H9 (cell line): ENCODE measurements at regions not wholly inside any gene's neighbourhood (a gene's known extent, or its start where the extent isn't known, plus 50 kb on each side); places are given as distances from the start of the nearest gene placed in this dataset.

Experiments used
- DNase-seq: peaks from one replicate; pipeline ENCODE4 v3.0.0-alpha.2; 2017
- H2AFZ ChIP-seq: one replicate; pipeline ENCODE4 v1.6.1; 2013; ENCODE audit warnings: mild to moderate bottlenecking, low read length, control low read depth, moderate library complexity
- H2AK5ac ChIP-seq: 2 replicates; pipeline ENCODE4 v1.6.1; 2013; ENCODE audit warnings: low read length, control low read depth, mixed read lengths; ENCODE audit not compliant: insufficient read length
- H2BK120ac ChIP-seq: one replicate; pipeline ENCODE4 v1.6.1; 2013; ENCODE audit warnings: low read depth, mild to moderate bottlenecking, low read length, control low read depth, inconsistent platforms; ENCODE audit not compliant: poor library complexity, severe bottlenecking
- H2BK12ac ChIP-seq: 2 replicates; pipeline ENCODE4 v1.6.1; 2013; ENCODE audit warnings: low read length, control low read depth, mixed read lengths, low read depth; ENCODE audit not compliant: insufficient read length
- H2BK15ac ChIP-seq: 2 replicates; pipeline ENCODE4 v1.6.1; 2013; ENCODE audit warnings: low read depth, low read length, control low read depth
- H2BK20ac ChIP-seq: one replicate; pipeline ENCODE4 v1.6.1; 2013; ENCODE audit warnings: low read depth, mild to moderate bottlenecking, low read length, control low read depth, inconsistent platforms; ENCODE audit not compliant: poor library complexity, severe bottlenecking
- H2BK5ac ChIP-seq: 2 replicates; pipeline ENCODE4 v1.6.1; 2013; ENCODE audit warnings: low read length, control low read depth, mixed read lengths; ENCODE audit not compliant: insufficient read length
- H3K14ac ChIP-seq: 2 replicates; pipeline ENCODE4 v1.6.1; 2013; ENCODE audit warnings: low read length, control low read depth; ENCODE audit not compliant: insufficient read depth
- H3K18ac ChIP-seq: 2 replicates; pipeline ENCODE4 v1.6.1; 2013; ENCODE audit warnings: low read depth, mild to moderate bottlenecking, mixed read lengths, low read length, control low read depth; ENCODE audit not compliant: insufficient read length
- H3K23ac ChIP-seq: 2 replicates; pipeline ENCODE4 v1.6.1; 2013; ENCODE audit warnings: low read length, control low read depth, mixed read lengths, low read depth; ENCODE audit not compliant: insufficient read length
- H3K23me2 ChIP-seq: 2 replicates; pipeline ENCODE4 v1.6.1; 2013; ENCODE audit warnings: low read depth, mild to moderate bottlenecking, mixed read lengths, low read length, control low read depth; ENCODE audit not compliant: insufficient read length, poor library complexity, severe bottlenecking
- H3K27ac ChIP-seq: 2 replicates; pipeline ENCODE4 v1.5.1; 2013; ENCODE audit warnings: low read length, control low read depth, mixed read lengths, low read depth; ENCODE audit not compliant: insufficient read length
- H3K27me3 ChIP-seq: 2 replicates; pipeline ENCODE4 v1.6.1; 2013; ENCODE audit warnings: low read length, control low read depth, inconsistent platforms; ENCODE audit not compliant: insufficient read depth
- H3K4ac ChIP-seq: 2 replicates; pipeline ENCODE4 v1.6.1; 2013; ENCODE audit warnings: low read depth, mild to moderate bottlenecking, control low read depth, inconsistent platforms, low read length, moderate library complexity
- H3K4me1 ChIP-seq: 2 replicates; pipeline ENCODE4 v1.6.1; 2013; ENCODE audit warnings: low read length, control low read depth, inconsistent platforms; ENCODE audit not compliant: insufficient read depth
- H3K4me2 ChIP-seq: 2 replicates; pipeline ENCODE4 v1.6.1; 2013; ENCODE audit warnings: low read length, control low read depth, mixed read lengths; ENCODE audit not compliant: insufficient read length, insufficient read depth
- H3K56ac ChIP-seq: 2 replicates; pipeline ENCODE4 v1.6.1; 2013; ENCODE audit warnings: low read depth, mild to moderate bottlenecking, mixed read lengths, low read length, control low read depth; ENCODE audit not compliant: insufficient read length
- H3K79me1 ChIP-seq: 2 replicates; pipeline ENCODE4 v1.6.1; 2013; ENCODE audit warnings: low read depth, mild to moderate bottlenecking, moderate library complexity, low read length, control low read depth, inconsistent platforms; ENCODE audit not compliant: insufficient read depth, poor library complexity, severe bottlenecking
- H3K79me2 ChIP-seq: 2 replicates; pipeline ENCODE4 v1.6.1; 2013; ENCODE audit warnings: low read length, control low read depth, inconsistent platforms; ENCODE audit not compliant: insufficient read depth
- H3K9ac ChIP-seq: 2 replicates; pipeline ENCODE4 v1.6.1; 2013; ENCODE audit warnings: low read length, control low read depth, mixed read lengths; ENCODE audit not compliant: insufficient read length; ENCODE audit errors: extremely low read depth
- H3K9me3 ChIP-seq: one replicate; pipeline ENCODE4 v1.6.1; 2013; ENCODE audit warnings: low read depth, low read length, inconsistent platforms; ENCODE audit not compliant: control insufficient read depth
- H3T11ph ChIP-seq: one replicate; pipeline ENCODE4 v1.6.1; 2013; ENCODE audit warnings: mild to moderate bottlenecking, low read length, control low read depth, inconsistent platforms
- H4K20me1 ChIP-seq: one replicate; pipeline ENCODE4 v1.6.1; 2013; ENCODE audit not compliant: control insufficient read depth, insufficient read length, insufficient read depth
- H4K5ac ChIP-seq: 2 replicates; pipeline ENCODE4 v1.6.1; 2013; ENCODE audit warnings: low read depth, mild to moderate bottlenecking, mixed read lengths, low read length, control low read depth; ENCODE audit not compliant: insufficient read length
- H4K8ac ChIP-seq: replicated peaks from 2 replicates; pipeline ENCODE4 v1.6.1; 2013; ENCODE audit warnings: low read length, control low read depth, mixed read lengths, low read depth; ENCODE audit not compliant: insufficient read length
- H4K91ac ChIP-seq: 2 replicates; pipeline ENCODE4 v1.6.1; 2013; ENCODE audit warnings: low read depth, mild to moderate bottlenecking, moderate library complexity, mixed read lengths, low read length, control low read depth; ENCODE audit not compliant: insufficient read length
- H3K27ac Mint-ChIP-seq, 3 experiments: 2 replicates in 2 of 3; 3 replicates in 1 of 3; pipeline ENCODE4 v1.8.0; 2020 to 2021; ENCODE audit warnings: mixed read lengths in 3 of 3, mild to moderate bottlenecking in 1 of 3, moderate library complexity in 1 of 3
- H3K27me3 Mint-ChIP-seq: 2 replicates; pipeline ENCODE4 v1.8.0; 2021; ENCODE audit warnings: low read depth, mild to moderate bottlenecking, moderate library complexity, mixed read lengths
- H3K36me3 Mint-ChIP-seq, 3 experiments: 2 replicates in 2 of 3; 3 replicates in 1 of 3; pipeline ENCODE4 v1.8.0; 2020 to 2021; ENCODE audit warnings: low read depth in 3 of 3, mixed read lengths in 3 of 3; ENCODE audit not compliant: insufficient read depth in 1 of 3
- H3K4me1 Mint-ChIP-seq, 2 experiments: 2 replicates each; pipeline ENCODE4 v1.8.0; 2020; ENCODE audit warnings: mixed read lengths in 2 of 2
- H3K4me3 Mint-ChIP-seq, 2 experiments: 2 replicates in 1 of 2; 3 replicates in 1 of 2; pipeline ENCODE4 v1.8.0; 2020 to 2021; ENCODE audit warnings: mild to moderate bottlenecking in 2 of 2, mixed read lengths in 2 of 2, moderate library complexity in 1 of 2
- H3K9me3 Mint-ChIP-seq, 2 experiments: 2 replicates in 1 of 2; 3 replicates in 1 of 2; pipeline ENCODE4 v1.8.0; 2020; ENCODE audit warnings: mild to moderate bottlenecking in 2 of 2, mixed read lengths in 2 of 2, moderate library complexity in 1 of 2
- WGBS: extraction: QIAGEN DNeasy Blood & Tissue Kit; methylation state at CpG from one replicate; pipeline ENCODE4 v1.1.7; 2013; ENCODE audit warnings: missing lambda C conversion rate, low lambda C conversion rate, mixed read lengths; ENCODE audit not compliant: insufficient read length; ENCODE audit errors: extremely low coverage; 5-methylcytosine and 5-hydroxymethylcytosine counted together
- TF ChIP-seq, protein P1 (sequence below): fragments of 200-600 bp; sonication (generic); conservative IDR thresholded peaks from 3 replicates; pipeline ENCODE4 v1.8.0; 2021; ENCODE audit warnings: antibody characterized with exemption, mild to moderate bottlenecking

DNA sequence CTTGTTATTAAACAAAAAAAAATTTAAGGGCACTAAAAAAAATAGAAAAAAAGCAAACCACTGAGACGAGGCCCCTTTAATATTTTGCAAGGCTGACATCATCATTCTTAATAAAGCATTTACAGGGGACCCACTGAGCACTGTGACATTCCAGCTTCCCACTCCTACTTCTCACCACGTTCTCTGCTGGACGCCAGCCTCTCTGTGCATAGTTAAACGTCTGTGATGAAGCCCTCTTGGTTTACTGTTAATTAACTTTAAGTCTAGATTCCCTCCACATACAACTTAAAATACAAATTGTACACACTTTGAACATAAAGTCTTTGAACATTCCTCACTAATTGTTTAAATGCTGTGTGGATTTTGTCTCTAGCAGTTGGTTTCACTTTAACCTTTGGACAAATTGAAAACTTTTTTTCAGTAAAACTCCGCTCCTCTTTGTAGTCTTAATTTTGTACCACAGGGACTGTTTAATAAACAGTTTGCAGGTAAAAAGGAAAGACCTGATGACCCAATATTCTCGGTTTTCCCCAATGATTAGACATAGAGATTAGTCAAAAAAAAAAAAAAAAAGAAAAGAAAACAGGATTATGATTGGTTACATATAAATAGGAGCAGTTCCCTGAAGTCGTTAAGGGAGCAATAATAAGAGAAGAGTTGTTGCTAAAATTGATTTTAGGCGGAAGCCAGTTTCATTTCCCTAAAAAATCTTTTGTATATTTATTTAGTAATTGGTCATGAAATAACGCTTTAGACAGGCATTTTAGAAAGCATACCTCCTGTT, 219.8 kb downstream of the MZT1 start:
- DNase-seq, result no peak
- Histone ChIP-seq H4K20me1 (no peaks in the 10 kb centered on the region), H3T11ph (no peak overlapping the region), H3K79me2 (no peaks in the 10 kb centered on the region), H3K9ac (no peak overlapping the region), H2BK120ac (no peak overlapping the region), H3K4me2 (no peak overlapping the region), H3K56ac (no peak overlapping the region), H3K79me1 (no peaks in the 10 kb centered on the region), H3K27ac (no peak overlapping the region), H3K23me2 (no peaks in the 10 kb centered on the region), H4K8ac (no peak overlapping the region), H3K4ac (no peak overlapping the region), H2BK20ac (no peak overlapping the region), H4K5ac (no peak overlapping the region), H3K4me1 (no peaks in the 10 kb centered on the region), H2BK15ac (no peak overlapping the region), H4K91ac (no peak overlapping the region), H2BK5ac (no peak overlapping the region), H2AFZ (no peak overlapping the region), H3K27me3 (no peaks in the 10 kb centered on the region), H3K14ac (no peak overlapping the region), H3K23ac (no peak overlapping the region), H2AK5ac (no peak overlapping the region), H2BK12ac (no peak overlapping the region), H3K9me3 (no peaks in the 10 kb centered on the region), H3K18ac (no peak overlapping the region)
- no peaks in the 10 kb centered on the region for H3K9me3 Mint-ChIP-seq
- TF ChIP-seq, protein P1, sequence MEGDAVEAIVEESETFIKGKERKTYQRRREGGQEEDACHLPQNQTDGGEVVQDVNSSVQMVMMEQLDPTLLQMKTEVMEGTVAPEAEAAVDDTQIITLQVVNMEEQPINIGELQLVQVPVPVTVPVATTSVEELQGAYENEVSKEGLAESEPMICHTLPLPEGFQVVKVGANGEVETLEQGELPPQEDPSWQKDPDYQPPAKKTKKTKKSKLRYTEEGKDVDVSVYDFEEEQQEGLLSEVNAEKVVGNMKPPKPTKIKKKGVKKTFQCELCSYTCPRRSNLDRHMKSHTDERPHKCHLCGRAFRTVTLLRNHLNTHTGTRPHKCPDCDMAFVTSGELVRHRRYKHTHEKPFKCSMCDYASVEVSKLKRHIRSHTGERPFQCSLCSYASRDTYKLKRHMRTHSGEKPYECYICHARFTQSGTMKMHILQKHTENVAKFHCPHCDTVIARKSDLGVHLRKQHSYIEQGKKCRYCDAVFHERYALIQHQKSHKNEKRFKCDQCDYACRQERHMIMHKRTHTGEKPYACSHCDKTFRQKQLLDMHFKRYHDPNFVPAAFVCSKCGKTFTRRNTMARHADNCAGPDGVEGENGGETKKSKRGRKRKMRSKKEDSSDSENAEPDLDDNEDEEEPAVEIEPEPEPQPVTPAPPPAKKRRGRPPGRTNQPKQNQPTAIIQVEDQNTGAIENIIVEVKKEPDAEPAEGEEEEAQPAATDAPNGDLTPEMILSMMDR, result no peak
- H3K36me3 Mint-ChIP-seq, result no peaks in the 10 kb centered on the region
- no peak overlapping the region for H3K27ac Mint-ChIP-seq
- WGBS, result no CpG with 5 or more reads among the region's 9 CpGs
- peaks cover 3 to 5% of the 10 kb centered on the region in 2 experiments; a peak in 3 of 4 replicates for H3K4me1 Mint-ChIP-seq
- no peaks in the 10 kb centered on the region for H3K27me3 Mint-ChIP-seq
- no peak overlapping the region for H3K4me3 Mint-ChIP-seq
